Stomach (tissue), 8 donors: ENCODE measurements at regions not wholly inside any gene's neighbourhood (a gene's known extent, or its start where the extent isn't known, plus 50 kb on each side); places are given as distances from the start of the nearest gene placed in this dataset.
A peak's percentile ranks its signal among the peaks of the same experiment; 100 is the strongest.

Experiments used
- DNase-seq, 2 donors: peaks; one replicate each; pipeline versions ENCODE4 v3.0.0 to v3.0.0-alpha.2; 2013 to 2019
- H3K27ac ChIP-seq, 5 donors: fragments of 200-600 bp in 4 of 5; sonication (generic) in 4 of 5; one replicate each; pipeline ENCODE4 v1.5.1; 2013 to 2019; ENCODE audit warnings: mild to moderate bottlenecking in 1 of 5, moderate library complexity in 1 of 5
- H3K27me3 ChIP-seq, 3 donors: fragments of 200-600 bp; sonication (generic); one replicate each; pipeline ENCODE4 v1.5.1; 2017 to 2019; ENCODE audit warnings: mixed run types in 1 of 3
- H3K36me3 ChIP-seq, 4 donors: fragments of 200-600 bp; sonication (generic); 1 replicate in 3 of 4; 2 replicates in 1 of 4; pipeline ENCODE4 v1.5.1; 2016 to 2019
- H3K4me1 ChIP-seq, 4 donors: fragments of 200-600 bp; sonication (generic); one replicate each; pipeline ENCODE4 v1.5.1; 2016 to 2019
- H3K4me3 ChIP-seq, 4 donors: fragments of 200-600 bp; sonication (generic) in 3 of 4; one replicate each; pipeline ENCODE4 v1.5.1; 2016 to 2019; ENCODE audit warnings: mild to moderate bottlenecking in 1 of 4
- H3K9me3 ChIP-seq, 4 donors: fragments of 200-600 bp; sonication (generic); one replicate each; pipeline ENCODE4 v1.5.1; 2016 to 2019
- CTCF ChIP-seq, 7 experiments: fragments of 450-650 bp in 4 of 7; fragments of 200-600 bp in 3 of 7; sonication (generic) in 3 of 7; IDR thresholded peaks; one replicate each; pipeline ENCODE4 v1.5.1; 2016 to 2019; ENCODE audit warnings: antibody characterized with exemption in 7 of 7, control low read depth in 2 of 7, mild to moderate bottlenecking in 1 of 7
- EP300 ChIP-seq: sonication (generic); formaldehyde crosslinking; IDR thresholded peaks from one replicate; pipeline ENCODE4 v1.6.1; 2017; ENCODE audit warnings: antibody characterized with exemption
- POLR2A ChIP-seq, 4 donors: fragments of 450-650 bp; IDR thresholded peaks; one replicate each; pipeline ENCODE4 v1.6.1; 2016; ENCODE audit warnings: antibody characterized with exemption in 4 of 4, control low read depth in 2 of 4, mild to moderate bottlenecking in 1 of 4, moderate library complexity in 1 of 4
- POLR2AphosphoS5 ChIP-seq, 3 donors: sonication (generic); formaldehyde crosslinking; IDR thresholded peaks; one replicate each; pipeline ENCODE4 v1.6.1; 2016; ENCODE audit warnings: antibody characterized with exemption in 3 of 3
- WGBS, 5 donors: extraction: QIAGEN DNeasy Blood & Tissue Kit in 3 of 5; methylation state at CpG; one replicate each; pipeline versions ENCODE4 v1.1.5 to v1.1.7; 2013 to 2018; 5-methylcytosine and 5-hydroxymethylcytosine counted together
- intact Hi-C: fragments of 100-400 bp; cut with DNase I; formaldehyde crosslinking; loops from one replicate; pipeline ENCODE4 v1.15.1; 2023; ENCODE audit warnings: low total_unique reads
- donor health status: healthy with polysubstance abuse.
- donor health status: Bipolar disorder and iron deficiency.
- donor health status: healthy.

DNA sequence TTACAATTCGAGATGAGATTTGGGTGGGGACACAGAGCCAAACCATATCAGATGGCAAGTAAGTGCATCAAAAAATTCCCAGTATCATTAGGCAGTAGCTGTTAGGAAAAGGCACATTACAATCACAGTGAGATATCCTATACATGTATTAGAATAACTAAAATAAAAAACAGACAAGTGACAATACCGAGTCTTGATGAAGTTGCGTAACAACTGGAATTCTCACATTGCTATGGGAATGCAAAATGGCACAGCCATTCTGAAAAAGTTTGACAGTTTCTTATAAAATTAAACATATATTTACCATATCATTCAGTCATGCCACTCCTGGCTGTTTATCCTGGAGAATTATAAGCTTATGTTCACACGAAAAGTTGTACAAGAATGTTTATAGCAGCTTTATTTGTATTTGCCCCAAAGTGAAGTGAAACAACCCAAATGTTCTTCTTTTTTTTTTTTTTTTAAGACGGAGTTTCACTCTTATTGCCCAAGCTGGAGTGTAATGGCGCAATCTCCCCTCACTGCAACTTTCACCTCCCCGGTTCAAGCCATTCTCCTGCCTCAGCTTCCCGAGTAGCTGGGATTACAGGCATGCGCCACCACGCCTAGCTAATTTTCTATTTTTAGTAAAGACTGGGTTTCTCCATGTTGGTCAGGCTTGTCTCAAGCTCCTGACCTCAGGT is 93.1 kb upstream of the TLE1 start:
- no peak overlapping the region for H3K4me3 ChIP-seq
- 84 to 94% (median 92%) methylated on average over 10 of the region's 10 CpGs for WGBS, 5 donors
- no peaks in the 10 kb centered on the region for H3K27me3 ChIP-seq
- TF ChIP-seq POLR2A (IDR thresholded peaks at IDR 0.05) (no peak), EP300 (no peak), POLR2AphosphoS5 (IDR thresholded peaks at IDR 0.05) (no peak), CTCF (IDR thresholded peaks at IDR 0.05) (no peak)
- H3K4me1 ChIP-seq, result peaks cover 0 to 3% (median under 1%) of the 10 kb centered on the region in 4 donors
- intact Hi-C loops, result no loop called here
- H3K9me3 ChIP-seq, result no peaks in the 10 kb centered on the region
- no peaks in the 10 kb centered on the region for H3K36me3 ChIP-seq
- no peak for DNase-seq
- H3K27ac ChIP-seq, result no peak overlapping the region

DNA sequence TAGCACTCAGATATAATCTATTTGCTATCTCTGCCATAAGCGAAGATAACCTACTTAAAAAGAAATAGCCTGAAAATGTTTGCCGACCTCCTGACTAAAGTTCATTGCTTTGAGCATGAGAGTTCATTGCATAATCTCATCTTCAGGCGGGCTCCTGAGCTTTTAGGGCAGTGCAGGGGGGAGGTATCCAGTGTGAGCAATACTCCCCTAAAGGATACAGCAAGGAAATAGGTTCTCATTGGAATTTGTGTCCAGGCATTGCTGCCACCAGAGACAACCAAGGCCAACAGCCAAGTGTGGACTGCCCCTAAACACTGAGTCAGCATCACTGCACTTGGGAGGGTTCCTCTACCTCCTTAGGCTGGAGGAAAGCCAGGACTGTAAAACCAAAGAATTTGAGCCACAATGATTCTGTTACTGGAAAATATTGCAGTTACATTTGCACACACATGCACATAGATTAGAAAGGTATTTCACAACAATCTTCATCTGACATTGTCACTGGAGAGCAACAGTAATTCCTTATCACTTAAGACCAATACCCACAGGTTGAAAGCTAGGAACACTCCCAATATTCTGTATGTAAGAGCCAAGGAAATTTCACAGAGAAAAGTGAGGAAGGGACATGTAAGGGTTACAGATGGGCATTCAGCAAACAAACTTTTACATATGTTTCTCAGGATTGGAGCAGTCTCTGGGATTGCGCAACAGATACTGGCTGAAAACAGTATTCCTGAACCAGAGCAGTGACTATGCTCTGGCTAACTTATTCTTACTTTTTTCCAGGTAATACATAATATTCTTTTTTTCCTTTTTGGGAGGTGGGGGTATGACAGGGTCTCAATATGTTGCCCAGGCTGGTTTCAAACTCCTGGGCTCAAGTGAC is 98.6 kb upstream of the TLE1 start:
- Histone ChIP-seq H3K4me1 (peaks cover 0 to 11% (median 7%) of the 10 kb centered on the region in 4 donors), H3K9me3 (no peaks in the 10 kb centered on the region), H3K4me3 (no peak overlapping the region), H3K36me3 (no peaks in the 10 kb centered on the region), H3K27ac (no peak overlapping the region), H3K27me3 (no peaks in the 10 kb centered on the region)
- intact Hi-C loops, result no loop called here
- peak in 1 of 2 donors; percentile 44 for DNase-seq
- peak in 1 of 3 donors; percentile 16 for TF ChIP-seq POLR2AphosphoS5 (IDR thresholded peaks at IDR 0.05)
- TF ChIP-seq POLR2A (IDR thresholded peaks at IDR 0.05), result no peak
- TF ChIP-seq CTCF (IDR thresholded peaks at IDR 0.05), result no peak
- no peak for TF ChIP-seq EP300
- WGBS, 5 donors, result 64 to 75% (median 70%) methylated on average over 4 of the region's 4 CpGs

- H3K9me3 ChIP-seq, result no peaks in the 10 kb centered on the region
- no peak overlapping the region for H3K27ac ChIP-seq
- no peaks in the 10 kb centered on the region for H3K36me3 ChIP-seq
- intact Hi-C loops, result no loop called here
- H3K27me3 ChIP-seq, result no peaks in the 10 kb centered on the region
- H3K4me1 ChIP-seq, result peaks cover 0 to 11% (median 7%) of the 10 kb centered on the region in 4 donors
- DNase-seq, result no peak
- WGBS, 5 donors, result 36 to 73% (median 52%) methylated on average over 1 of the region's 1 CpG
- TF ChIP-seq CTCF (IDR thresholded peaks at IDR 0.05), result no peak
- TF ChIP-seq POLR2A (IDR thresholded peaks at IDR 0.05), result no peak
- no peak for TF ChIP-seq EP300
- no peak for TF ChIP-seq POLR2AphosphoS5 (IDR thresholded peaks at IDR 0.05)
- no peak overlapping the region for H3K4me3 ChIP-seq
Observed at GRCh38 chr9:81789721-81790120, 100.4 kb upstream of the TLE1 start.

- H3K9me3 ChIP-seq, result no peaks in the 10 kb centered on the region
- WGBS, 5 donors, result 85 to 91% (median 90%) methylated on average over 2 of the region's 2 CpGs
- intact Hi-C loops, result no loop called here
- H3K4me1 ChIP-seq, result peaks cover 0 to 11% (median 7%) of the 10 kb centered on the region in 4 donors
- no peak for TF ChIP-seq CTCF (IDR thresholded peaks at IDR 0.05)
- no peak for TF ChIP-seq POLR2A (IDR thresholded peaks at IDR 0.05)
- TF ChIP-seq POLR2AphosphoS5 (IDR thresholded peaks at IDR 0.05), result no peak
- TF ChIP-seq EP300, result no peak
- no peaks in the 10 kb centered on the region for H3K27me3 ChIP-seq
- no peak overlapping the region for H3K4me3 ChIP-seq
- no peak for DNase-seq
- H3K27ac ChIP-seq, result no peak overlapping the region
- no peaks in the 10 kb centered on the region for H3K36me3 ChIP-seq
Observed at GRCh38 chr9:81790166-81790565, 100.8 kb upstream of the TLE1 start.
